DND-41 (cell line): ENCODE measurements at regions not wholly inside any gene's neighbourhood (a gene's known extent, or its start where the extent isn't known, plus 50 kb on each side); places are given as distances from the start of the nearest gene placed in this dataset.
"Not testable (repeated sequence)": the region's sequence is repeated elsewhere in the genome, so short reads cannot be mapped to it uniquely, and the experiment has no call there.

Source experiments
- ATAC-seq: fragments of 200-7000 bp; cut with Tn5 transposase; 3 replicates; pipeline ENCODE4 v1.9.1; 2021; ENCODE audit warnings: low read depth; ENCODE audit not compliant: insufficient read depth
- DNase-seq: peaks from one replicate; pipeline ENCODE4 v3.0.0-alpha.2; 2020
- H2AFZ ChIP-seq: 2 replicates; pipeline ENCODE4 v1.6.0; 2012; ENCODE audit warnings: low read depth, low read length
- H3K27ac ChIP-seq: 2 replicates; pipeline ENCODE4 v1.5.1; 2012; ENCODE audit warnings: low read length, inconsistent platforms
- H3K27me3 ChIP-seq: fragments of 200-600 bp; sonication (generic); 2 replicates; pipeline ENCODE4 v1.6.0; 2012; ENCODE audit warnings: low read length, mild to moderate bottlenecking, inconsistent platforms; ENCODE audit not compliant: insufficient read depth, poor library complexity
- H3K36me3 ChIP-seq: 2 replicates; pipeline ENCODE4 v1.5.1; 2012; ENCODE audit warnings: low read length, inconsistent platforms; ENCODE audit not compliant: insufficient read depth
- H3K4me1 ChIP-seq: 2 replicates; pipeline ENCODE4 v1.5.1; 2012; ENCODE audit warnings: mild to moderate bottlenecking, low read length; ENCODE audit not compliant: insufficient read depth
- H3K4me2 ChIP-seq: 2 replicates; pipeline ENCODE4 v1.6.0; 2012; ENCODE audit warnings: mild to moderate bottlenecking, moderate library complexity, low read length, inconsistent platforms; ENCODE audit not compliant: insufficient read depth
- H3K4me3 ChIP-seq, 2 experiments: fragments of 200-600 bp in 1 of 2; shearing (Covaris generic) in 1 of 2; 2 replicates each; pipeline ENCODE4 v1.5.1; 2012 to 2016; ENCODE audit warnings: inconsistent platforms in 2 of 2, low read length in 2 of 2, mild to moderate bottlenecking in 2 of 2, low read depth in 1 of 2, moderate library complexity in 1 of 2
- H3K79me2 ChIP-seq: 2 replicates; pipeline ENCODE4 v1.6.0; 2012; ENCODE audit warnings: low read length, inconsistent platforms; ENCODE audit not compliant: insufficient read depth
- H3K9ac ChIP-seq: 2 replicates; pipeline ENCODE4 v1.6.0; 2012; ENCODE audit warnings: low read depth, mild to moderate bottlenecking, inconsistent platforms, low read length, moderate library complexity
- H3K9me3 ChIP-seq: 2 replicates; pipeline ENCODE4 v1.5.1; 2012; ENCODE audit warnings: low read length, moderate library complexity, mild to moderate bottlenecking, inconsistent platforms; ENCODE audit not compliant: insufficient read depth, severe bottlenecking
- H4K20me1 ChIP-seq: 2 replicates; pipeline ENCODE4 v1.6.0; 2012; ENCODE audit warnings: low read length; ENCODE audit not compliant: insufficient read depth
- EZH2 ChIP-seq: IDR thresholded peaks from 3 replicates; pipeline ENCODE4 v1.6.1; 2012; ENCODE audit warnings: borderline replicate concordance, low read depth, mild to moderate bottlenecking, moderate library complexity, low read length, inconsistent platforms; ENCODE audit not compliant: severe bottlenecking
- TF ChIP-seq, protein P1 (sequence below): IDR thresholded peaks from 2 replicates; pipeline ENCODE4 v1.5.1; 2012; ENCODE audit warnings: borderline replicate concordance, low read length, moderate library complexity, mild to moderate bottlenecking; ENCODE audit not compliant: poor library complexity, severe bottlenecking; ENCODE audit errors: extremely low read depth

DNA sequence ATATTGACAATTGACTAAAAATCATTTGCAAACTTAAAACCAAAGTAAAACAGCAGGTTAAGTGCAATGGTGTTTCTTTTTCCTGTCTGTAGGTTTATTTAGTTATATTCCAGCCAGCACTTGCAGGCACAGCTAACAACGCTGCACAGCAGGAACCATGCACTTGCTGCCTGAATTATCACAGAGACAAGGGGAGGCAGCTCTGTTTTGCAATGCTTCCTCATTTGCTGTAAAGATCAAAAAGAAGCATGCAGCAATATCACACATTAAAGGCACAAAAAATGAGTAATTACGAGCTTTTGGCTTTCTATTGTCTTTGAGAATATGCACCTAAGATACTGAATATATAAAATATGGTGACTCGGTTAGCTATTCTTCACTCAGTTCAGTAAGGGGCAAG, 241.9 kb downstream of the EPHA7 start:
- Histone ChIP-seq H3K36me3 (no peaks in the 10 kb centered on the region), H3K4me1 (peaks cover 5% of the 10 kb centered on the region; the same call in 1 of the 2 replicates), H3K4me3 (no peak overlapping the region), H3K9me3 (no peaks in the 10 kb centered on the region), H3K9ac (no peak overlapping the region), H3K4me2 (no peak overlapping the region), H3K79me2 (no peaks in the 10 kb centered on the region), H3K27me3 (no peaks in the 10 kb centered on the region), H3K27ac (no peak overlapping the region), H2AFZ (no peak overlapping the region), H4K20me1 (no peaks in the 10 kb centered on the region)
- ATAC-seq (no peak), DNase-seq (no peak)
- no peak for TF ChIP-seq EZH2
- TF ChIP-seq, protein P1, sequence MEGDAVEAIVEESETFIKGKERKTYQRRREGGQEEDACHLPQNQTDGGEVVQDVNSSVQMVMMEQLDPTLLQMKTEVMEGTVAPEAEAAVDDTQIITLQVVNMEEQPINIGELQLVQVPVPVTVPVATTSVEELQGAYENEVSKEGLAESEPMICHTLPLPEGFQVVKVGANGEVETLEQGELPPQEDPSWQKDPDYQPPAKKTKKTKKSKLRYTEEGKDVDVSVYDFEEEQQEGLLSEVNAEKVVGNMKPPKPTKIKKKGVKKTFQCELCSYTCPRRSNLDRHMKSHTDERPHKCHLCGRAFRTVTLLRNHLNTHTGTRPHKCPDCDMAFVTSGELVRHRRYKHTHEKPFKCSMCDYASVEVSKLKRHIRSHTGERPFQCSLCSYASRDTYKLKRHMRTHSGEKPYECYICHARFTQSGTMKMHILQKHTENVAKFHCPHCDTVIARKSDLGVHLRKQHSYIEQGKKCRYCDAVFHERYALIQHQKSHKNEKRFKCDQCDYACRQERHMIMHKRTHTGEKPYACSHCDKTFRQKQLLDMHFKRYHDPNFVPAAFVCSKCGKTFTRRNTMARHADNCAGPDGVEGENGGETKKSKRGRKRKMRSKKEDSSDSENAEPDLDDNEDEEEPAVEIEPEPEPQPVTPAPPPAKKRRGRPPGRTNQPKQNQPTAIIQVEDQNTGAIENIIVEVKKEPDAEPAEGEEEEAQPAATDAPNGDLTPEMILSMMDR: no peak

- H3K4me3 ChIP-seq: no peak overlapping the region
- ATAC-seq: no peak
- TF ChIP-seq, protein P1: no peak
- no peak for TF ChIP-seq EZH2
- no peak overlapping the region for H2AFZ ChIP-seq
- peaks cover 5% of the 10 kb centered on the region; the same call in 1 of the 2 replicates for H3K4me1 ChIP-seq
- H3K4me2 ChIP-seq: no peak overlapping the region
- no peak overlapping the region for H3K27ac ChIP-seq
- no peaks in the 10 kb centered on the region for H4K20me1 ChIP-seq
- H3K79me2 ChIP-seq: no peaks in the 10 kb centered on the region
- H3K36me3 ChIP-seq: no peaks in the 10 kb centered on the region
- H3K9me3 ChIP-seq: no peaks in the 10 kb centered on the region
- H3K9ac ChIP-seq: no peak overlapping the region
- H3K27me3 ChIP-seq: no peaks in the 10 kb centered on the region
- DNase-seq: no peak
Observed at GRCh38 chr6:93176070-93176469, 243.3 kb downstream of the EPHA7 start.

GRCh38 chr6:93173573-93173972, 245.8 kb downstream of the EPHA7 start:
- not testable (repeated sequence) for H3K4me2 ChIP-seq, H3K79me2 ChIP-seq, H4K20me1 ChIP-seq, H3K27me3 ChIP-seq, H3K4me1 ChIP-seq, H3K9me3 ChIP-seq, H3K9ac ChIP-seq, H3K36me3 ChIP-seq, DNase-seq, ATAC-seq, H3K27ac ChIP-seq, H2AFZ ChIP-seq, H3K4me3 ChIP-seq

GRCh38 chr6:93165850-93166430, 253.4 kb downstream of the EPHA7 start:
- Histone ChIP-seq H3K4me3 (no peak overlapping the region), H3K36me3 (no peaks in the 10 kb centered on the region), H3K9me3 (no peaks in the 10 kb centered on the region), H2AFZ (no peak overlapping the region), H3K4me1 (peaks cover 19% of the 10 kb centered on the region), H4K20me1 (no peaks in the 10 kb centered on the region), H3K79me2 (no peaks in the 10 kb centered on the region), H3K4me2 (no peak overlapping the region), H3K27ac (no peak overlapping the region), H3K9ac (no peak overlapping the region), H3K27me3 (no peaks in the 10 kb centered on the region)
- no peak for ATAC-seq
- no peak for DNase-seq
- no peak for TF ChIP-seq EZH2
